OCI-LY3 (cell line): ENCODE measurements at regions not wholly inside any gene's neighbourhood (a gene's known extent, or its start where the extent isn't known, plus 50 kb on each side); places are given as distances from the start of the nearest gene placed in this dataset.

ENCODE experiments used
- H2AFZ ChIP-seq: fragments of 200-600, 300-600 bp; shearing (Covaris generic); 2 replicates; pipeline ENCODE4 v1.6.0; 2014; ENCODE audit warnings: antibody characterized with exemption, low read depth, low read length
- H3K27ac ChIP-seq: fragments of 200-600, 300-600 bp; sonication (generic); 2 replicates; pipeline ENCODE4 v1.5.1; 2014; ENCODE audit warnings: mild to moderate bottlenecking, low read length, moderate library complexity, mixed read lengths
- H3K27me3 ChIP-seq: fragments of 200-600, 300-600 bp; sonication (generic); 2 replicates; pipeline ENCODE4 v1.6.1; 2014; ENCODE audit warnings: low read depth, low read length, mixed read lengths
- H3K36me3 ChIP-seq: fragments of 200-600, 300-600 bp; sonication (generic); replicated peaks from 2 replicates; pipeline ENCODE3; 2014; ENCODE audit warnings: low read depth, low read length, mixed read lengths
- H3K4me1 ChIP-seq: fragments of 300-600, 200-600 bp; sonication (generic); 2 replicates; pipeline ENCODE4 v1.6.1; 2014; ENCODE audit warnings: low read length, mixed read lengths
- H3K4me2 ChIP-seq: fragments of 200-600, 300-600 bp; sonication (generic); 2 replicates; pipeline ENCODE4 v1.6.1; 2014; ENCODE audit warnings: low read length, mixed read lengths
- H3K4me3 ChIP-seq: fragments of 300-600, 200-600 bp; sonication (generic); 2 replicates; pipeline ENCODE4 v1.5.1; 2014; ENCODE audit warnings: antibody characterized with exemption, mild to moderate bottlenecking, low read length, moderate library complexity
- H3K79me2 ChIP-seq: fragments of 300-600, 200-600 bp; shearing (Covaris generic); 2 replicates; pipeline ENCODE4 v1.6.1; 2014; ENCODE audit warnings: mild to moderate bottlenecking, low read length, mixed read lengths
- H3K9ac ChIP-seq: fragments of 300-600, 200-600 bp; shearing (Covaris generic); 2 replicates; pipeline ENCODE4 v1.6.0; 2014; ENCODE audit warnings: mild to moderate bottlenecking, low read length, moderate library complexity
- H3K9me3 ChIP-seq: fragments of 200-600, 300-600 bp; shearing (Covaris generic); 2 replicates; pipeline ENCODE4 v1.6.1; 2014; ENCODE audit warnings: low read length, mixed read lengths; ENCODE audit not compliant: insufficient read depth
- H4K20me1 ChIP-seq: fragments of 200-600, 300-600 bp; sonication (generic); 2 replicates; pipeline ENCODE4 v1.6.1; 2016; ENCODE audit warnings: low read length, mixed read lengths; ENCODE audit not compliant: insufficient read depth
- CTCF ChIP-seq: fragments of 200-600, 300-600 bp; sonication (generic); IDR thresholded peaks from 2 replicates; pipeline ENCODE4 v1.5.1; 2014; ENCODE audit warnings: antibody characterized with exemption, low read length, low read depth
- EZH2phosphoT487 ChIP-seq: fragments of 200-600 bp; shearing (Covaris generic); IDR thresholded peaks from 2 replicates; pipeline ENCODE4 v1.6.1; 2018; ENCODE audit warnings: antibody characterized with exemption, mixed run types, low read depth

DNA sequence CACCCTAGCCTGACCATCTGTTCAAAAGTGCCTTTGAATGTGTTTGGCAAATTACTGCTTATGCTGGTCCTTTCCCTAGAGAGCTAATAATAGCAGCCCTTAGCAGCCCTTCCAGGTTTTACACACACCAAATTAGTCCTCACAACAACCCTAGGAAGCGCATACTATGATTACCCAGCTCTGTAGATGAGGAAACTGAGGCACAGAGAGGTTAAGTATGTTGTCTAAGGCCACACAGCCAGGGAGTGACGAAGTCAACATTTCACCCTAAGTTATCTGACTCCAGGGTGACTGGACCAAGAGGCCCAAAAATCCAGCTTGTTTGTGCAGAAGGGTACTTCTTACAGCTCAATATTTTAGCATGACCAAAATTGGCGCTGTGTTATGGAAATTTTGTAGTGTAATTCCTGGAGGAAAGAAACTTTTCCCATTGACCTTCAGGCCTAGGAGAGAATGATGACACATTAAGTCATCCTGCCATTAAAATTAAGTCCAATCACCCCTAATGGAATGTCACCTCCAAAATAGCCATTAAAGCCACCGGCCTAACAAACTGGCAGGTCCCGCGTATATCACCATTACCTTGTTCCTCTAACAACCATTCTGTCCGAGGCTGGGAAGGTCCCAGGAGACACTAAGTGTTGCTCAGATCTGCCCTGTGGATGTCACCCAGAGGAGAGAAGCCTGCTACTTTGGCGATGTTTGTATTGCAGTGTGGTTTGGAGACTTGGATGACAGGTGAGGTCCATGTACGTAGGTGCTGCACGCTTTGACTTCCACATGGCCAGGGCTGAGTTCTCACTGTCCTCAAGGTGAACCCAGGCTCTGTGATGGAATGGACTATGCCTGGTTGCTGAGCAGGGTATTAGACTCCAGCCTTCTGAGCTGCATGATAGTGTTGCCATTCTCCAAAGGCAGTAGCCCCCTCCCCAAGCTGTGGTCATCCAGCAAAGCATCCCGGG lies 258.3 kb downstream of the TOMM20 start:
- Histone ChIP-seq H3K27ac (no peak overlapping the region), H3K4me2 (no peak overlapping the region), H3K36me3 (no peaks in the 10 kb centered on the region), H3K9me3 (peaks cover 3% of the 10 kb centered on the region; the same call in 1 of the 2 replicates), H2AFZ (no peak overlapping the region), H3K4me1 (peaks cover 7% of the 10 kb centered on the region; the same call in 1 of the 2 replicates), H3K4me3 (no peak overlapping the region), H3K27me3 (no peaks in the 10 kb centered on the region), H3K79me2 (no peaks in the 10 kb centered on the region), H3K9ac (no peak overlapping the region), H4K20me1 (no peaks in the 10 kb centered on the region)
- TF ChIP-seq CTCF (no peak), EZH2phosphoT487 (no peak)

DNA sequence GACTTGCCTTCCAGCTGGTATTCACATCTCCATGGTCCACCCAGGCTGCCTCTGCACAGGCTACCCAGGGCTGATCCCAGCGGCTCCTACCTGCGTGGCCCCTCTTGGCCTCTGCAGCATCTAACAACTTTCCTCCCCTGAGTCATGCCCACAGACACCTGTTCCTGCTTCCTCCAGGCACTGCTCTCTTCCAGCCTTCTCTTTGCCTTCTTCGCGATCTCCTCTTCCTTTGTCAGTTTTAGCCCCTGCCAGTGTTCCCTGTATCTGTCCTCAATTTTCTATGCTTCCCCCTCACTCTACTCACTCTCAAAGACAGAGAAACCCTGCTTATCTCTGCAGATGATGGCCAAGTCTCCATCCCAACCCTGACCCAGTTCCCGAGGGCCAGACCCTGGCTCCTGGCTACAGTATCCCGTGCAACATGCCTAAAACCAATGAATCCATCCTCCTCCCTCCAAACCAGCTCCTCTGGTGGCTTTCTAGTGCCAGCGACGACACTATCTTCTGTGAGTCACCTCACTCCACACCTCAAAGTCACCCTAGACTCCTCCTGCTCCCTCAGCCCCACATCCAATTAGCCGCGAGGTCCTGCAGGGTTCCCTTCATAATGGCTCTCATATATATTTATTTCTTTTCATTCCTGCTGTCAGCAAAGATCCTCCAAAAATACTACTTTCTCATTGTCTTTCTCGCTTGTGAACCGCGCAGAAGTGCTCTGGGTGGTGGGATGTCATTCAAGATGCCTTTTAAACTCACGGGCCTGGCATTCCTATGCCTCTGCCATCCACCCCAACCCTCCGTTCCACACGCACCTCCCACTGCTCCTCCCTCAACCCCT lies 259.2 kb downstream of the TOMM20 start:
- peaks cover 7% of the 10 kb centered on the region; the same call in 1 of the 2 replicates for H3K4me1 ChIP-seq
- H3K79me2 ChIP-seq: no peaks in the 10 kb centered on the region

DNA sequence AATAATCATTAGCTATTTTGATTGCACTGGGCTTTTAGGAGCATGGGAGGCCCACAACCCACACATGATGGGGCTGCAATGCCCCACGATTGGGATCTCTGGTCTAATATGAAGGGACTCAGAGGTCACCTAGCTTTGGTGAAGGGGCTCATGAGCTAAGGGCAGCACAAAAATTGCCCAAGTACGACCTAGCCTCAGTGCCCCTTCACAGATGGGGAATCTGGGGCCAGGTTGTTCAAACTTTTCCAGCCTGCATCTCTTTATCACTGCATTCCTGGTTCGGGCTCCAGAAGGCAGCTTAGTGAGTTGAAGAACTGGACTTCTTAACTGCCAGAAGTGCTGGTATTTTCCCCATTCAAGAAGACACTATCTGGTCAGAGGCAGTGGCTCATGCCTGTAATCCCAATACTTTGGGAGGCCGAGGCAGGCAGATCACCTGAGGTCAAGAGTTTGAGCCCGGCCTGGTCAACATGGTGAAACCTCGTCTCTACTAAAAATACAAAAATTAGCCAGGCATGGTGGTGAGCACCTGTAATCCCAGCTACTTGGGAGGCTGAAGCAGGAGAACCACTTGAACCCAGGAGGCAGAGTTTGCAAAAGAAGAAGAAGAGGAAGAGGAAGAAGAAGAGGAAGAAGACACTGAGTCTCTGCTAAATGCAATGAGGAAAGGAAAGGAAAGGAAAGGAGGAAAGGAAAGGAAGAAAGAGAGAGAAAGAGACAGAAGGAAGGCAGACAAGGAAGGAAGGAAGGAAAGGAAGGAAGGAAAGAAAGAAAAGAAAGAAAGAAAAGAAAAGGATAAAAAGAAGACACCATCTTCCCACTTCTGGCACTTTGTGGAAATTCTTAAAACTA lies 258.5 kb upstream of the IRF2BP2 start:
- TF ChIP-seq CTCF (no peak), EZH2phosphoT487 (no peak)
- Histone ChIP-seq H4K20me1 (no peaks in the 10 kb centered on the region), H3K9me3 (peaks cover 4% of the 10 kb centered on the region; the same call in 1 of the 2 replicates), H3K79me2 (no peaks in the 10 kb centered on the region), H3K27me3 (no peaks in the 10 kb centered on the region), H3K4me3 (no peak overlapping the region), H3K36me3 (no peaks in the 10 kb centered on the region), H3K9ac (no peak overlapping the region), H2AFZ (no peak overlapping the region), H3K4me2 (no peak overlapping the region), H3K4me1 (peaks cover 7% of the 10 kb centered on the region; the same call in 1 of the 2 replicates), H3K27ac (no peak overlapping the region)

More for the DNA sequence above, 259.2 kb downstream of the TOMM20 start:
- TF ChIP-seq EZH2phosphoT487 (no peak), CTCF (no peak)
- no peaks in the 10 kb centered on the region for H3K27me3 ChIP-seq
- no peaks in the 10 kb centered on the region for H3K36me3 ChIP-seq
- H4K20me1 ChIP-seq: no peaks in the 10 kb centered on the region
- H3K4me2 ChIP-seq: no peak overlapping the region
- H2AFZ ChIP-seq: no peak overlapping the region
- H3K27ac ChIP-seq: no peak overlapping the region
- H3K4me3 ChIP-seq: no peak overlapping the region
- H3K9ac ChIP-seq: no peak overlapping the region
- peaks cover 4% of the 10 kb centered on the region; the same call in 1 of the 2 replicates for H3K9me3 ChIP-seq
